Left lobe of liver (tissue), 2 donors: ENCODE measurements at regions not wholly inside any gene's neighbourhood (a gene's known extent, or its start where the extent isn't known, plus 50 kb on each side); places are given as distances from the start of the nearest gene placed in this dataset.
"Not testable (repeated sequence)": the region's sequence is repeated elsewhere in the genome, so short reads cannot be mapped to it uniquely, and the experiment has no call there.

ENCODE experiments used
- ATAC-seq: fragments of 200-7000 bp; cut with Tn5 transposase; one replicate; pipeline ENCODE4 v1.9.1; 2020; ENCODE audit warnings: mild to moderate bottlenecking, moderate library complexity
- DNase-seq: peaks from one replicate; pipeline ENCODE4 v3.0.0-alpha.2; 2020; ENCODE audit warnings: low spot score
- donor health status: DM: no; HTN: no; CAD: no; lungs with moderate emphysema.
- donor health status: DM: no; HTN: yes; CAD: no.

GRCh38 chr11:71130106-71130505, 122.3 kb downstream of the SHANK2 start:
- no peak for ATAC-seq
- no peak for DNase-seq

- no peak for DNase-seq
- no peak for ATAC-seq
Measured at GRCh38 chr11:71129624-71130023, 122.8 kb downstream of the SHANK2 start.

GRCh38 chr11:71127806-71128205, 124.6 kb downstream of the SHANK2 start:
- DNase-seq (no peak), ATAC-seq (no peak)

- ATAC-seq, DNase-seq: not testable (repeated sequence)
Measured at GRCh38 chr11:71126401-71126800, 126.0 kb downstream of the SHANK2 start.

GRCh38 chr11:71125150-71125549, 127.2 kb downstream of the SHANK2 start:
- no peak for DNase-seq
- no peak for ATAC-seq

- DNase-seq (no peak), ATAC-seq (no peak)
Measured at GRCh38 chr11:71124127-71124526, 128.2 kb downstream of the SHANK2 start.

GRCh38 chr11:71120471-71120896, 131.9 kb downstream of the SHANK2 start:
- DNase-seq: peak; percentile 55
- ATAC-seq: peak; percentile 93

GRCh38 chr11:71119656-71120269, 132.6 kb downstream of the SHANK2 start:
- DNase-seq: no peak
- ATAC-seq: no peak

- ATAC-seq (no peak), DNase-seq (no peak)
Measured at GRCh38 chr11:71118671-71119250, 133.6 kb downstream of the SHANK2 start.

- DNase-seq (no peak), ATAC-seq (peak; percentile 13)
Measured at GRCh38 chr11:71117311-71117710, 135.1 kb downstream of the SHANK2 start.

- no peak for DNase-seq
- no peak for ATAC-seq
Measured at GRCh38 chr11:71116693-71117040, 135.7 kb downstream of the SHANK2 start.

GRCh38 chr11:71115770-71116692, 136.3 kb downstream of the SHANK2 start:
- ATAC-seq: no peak
- no peak for DNase-seq

- ATAC-seq: no peak
- no peak for DNase-seq
Measured at GRCh38 chr11:71114124-71114851, 138.1 kb downstream of the SHANK2 start.

GRCh38 chr11:71112990-71113389, 139.4 kb downstream of the SHANK2 start:
- no peak for ATAC-seq
- no peak for DNase-seq

- ATAC-seq (no peak), DNase-seq (no peak)
Measured at GRCh38 chr11:71112454-71112853, 139.9 kb downstream of the SHANK2 start.

- DNase-seq: no peak
- ATAC-seq: no peak
Measured at GRCh38 chr11:71109586-71109985, 142.8 kb downstream of the SHANK2 start.

GRCh38 chr11:71109186-71109585, 143.2 kb downstream of the SHANK2 start:
- ATAC-seq (no peak), DNase-seq (no peak)

GRCh38 chr11:71108013-71108865, 144.1 kb downstream of the SHANK2 start:
- DNase-seq (no peak), ATAC-seq (no peak)

- ATAC-seq: no peak
- no peak for DNase-seq
Measured at GRCh38 chr11:71106671-71107070, 145.7 kb downstream of the SHANK2 start.

GRCh38 chr11:71103266-71103665, 149.1 kb downstream of the SHANK2 start:
- ATAC-seq (no peak), DNase-seq (no peak)
